Mammary epithelial cell (primary cell): ENCODE measurements at regions not wholly inside any gene's neighbourhood (a gene's known extent, or its start where the extent isn't known, plus 50 kb on each side); places are given as distances from the start of the nearest gene placed in this dataset.
"Not testable (repeated sequence)": the region's sequence is repeated elsewhere in the genome, so short reads cannot be mapped to it uniquely, and the experiment has no call there.

Experiments used
- EZH2 ChIP-seq: IDR thresholded peaks from 2 replicates; pipeline ENCODE4 v1.6.1; 2012; ENCODE audit warnings: low read length, inconsistent platforms, borderline replicate concordance
- TF ChIP-seq, protein P1 (sequence below), 2 donors: IDR thresholded peaks in 1 of 2; conservative IDR thresholded peaks in 1 of 2; 2 replicates each; pipeline ENCODE4 v1.5.1; 2011 to 2012; ENCODE audit warnings: inconsistent platforms in 2 of 2, low read length in 2 of 2, mild to moderate bottlenecking in 2 of 2, control low read depth in 1 of 2, low read depth in 1 of 2; ENCODE audit not compliant: insufficient read depth in 1 of 2; ENCODE audit errors: extremely low read depth in 1 of 2

DNA sequence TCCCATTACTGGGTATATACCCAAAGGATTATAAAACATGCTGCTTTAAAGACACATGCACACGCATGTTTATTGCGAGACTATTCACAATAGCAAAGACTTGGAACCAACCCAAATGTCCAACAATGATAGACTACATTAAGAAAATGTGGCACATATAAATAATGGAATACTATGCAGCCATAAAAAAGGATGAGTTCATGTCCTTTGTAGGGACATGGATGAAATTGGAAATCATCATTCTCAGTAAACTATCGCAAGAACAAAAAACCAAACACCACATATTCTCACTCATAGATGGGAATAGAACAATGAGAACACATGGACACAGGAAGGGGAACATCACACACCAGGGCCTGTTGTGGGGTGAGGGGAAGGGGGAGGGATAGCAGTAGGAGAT, 65.5 kb upstream of the POU3F4 start:
- TF ChIP-seq, protein P1, sequence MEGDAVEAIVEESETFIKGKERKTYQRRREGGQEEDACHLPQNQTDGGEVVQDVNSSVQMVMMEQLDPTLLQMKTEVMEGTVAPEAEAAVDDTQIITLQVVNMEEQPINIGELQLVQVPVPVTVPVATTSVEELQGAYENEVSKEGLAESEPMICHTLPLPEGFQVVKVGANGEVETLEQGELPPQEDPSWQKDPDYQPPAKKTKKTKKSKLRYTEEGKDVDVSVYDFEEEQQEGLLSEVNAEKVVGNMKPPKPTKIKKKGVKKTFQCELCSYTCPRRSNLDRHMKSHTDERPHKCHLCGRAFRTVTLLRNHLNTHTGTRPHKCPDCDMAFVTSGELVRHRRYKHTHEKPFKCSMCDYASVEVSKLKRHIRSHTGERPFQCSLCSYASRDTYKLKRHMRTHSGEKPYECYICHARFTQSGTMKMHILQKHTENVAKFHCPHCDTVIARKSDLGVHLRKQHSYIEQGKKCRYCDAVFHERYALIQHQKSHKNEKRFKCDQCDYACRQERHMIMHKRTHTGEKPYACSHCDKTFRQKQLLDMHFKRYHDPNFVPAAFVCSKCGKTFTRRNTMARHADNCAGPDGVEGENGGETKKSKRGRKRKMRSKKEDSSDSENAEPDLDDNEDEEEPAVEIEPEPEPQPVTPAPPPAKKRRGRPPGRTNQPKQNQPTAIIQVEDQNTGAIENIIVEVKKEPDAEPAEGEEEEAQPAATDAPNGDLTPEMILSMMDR (conservative IDR thresholded peaks at IDR 0.05 in 1 of 2, IDR thresholded peaks at IDR 0.05 in 1 of 2; ENCODE audit: extremely low read depth in 1 of 2, insufficient read depth in 1 of 2, low read depth in 1 of 2, low read length in 2 of 2), result not testable (repeated sequence)
- TF ChIP-seq EZH2, result not testable (repeated sequence)
